ENCODE measurements at regions not wholly inside any gene's neighbourhood (a gene's known extent, or its start where the extent isn't known, plus 50 kb on each side); places are given as distances from the start of the nearest gene placed in this dataset.

- H3K4me1 ChIP-seq = no peaks in the 10 kb centered on the region
- no peak overlapping the region for H3K4me3 ChIP-seq
- no peak for TF ChIP-seq POLR2A (IDR thresholded peaks at IDR 0.05; ENCODE audit: low read depth)
- no peak for TF ChIP-seq CTCF (IDR thresholded peaks at IDR 0.05)
- TF ChIP-seq EP300 (IDR thresholded peaks at IDR 0.05) = no peak
- TF ChIP-seq POLR2AphosphoS5 (IDR thresholded peaks at IDR 0.05) = no peak
- DNase-seq (ENCODE audit: extremely low spot score) = no peak
- H3K9me3 ChIP-seq = no peaks in the 10 kb centered on the region
- intact Hi-C loops (cut with DNase I) = no loop called here
- H3K27ac ChIP-seq (replicated peaks in 1 of 4) = no peak overlapping the region
- H3K36me3 ChIP-seq = no peaks in the 10 kb centered on the region
- H3K27me3 ChIP-seq = no peaks in the 10 kb centered on the region
- 87% methylated on average over 3 of the region's 3 CpGs for WGBS
Measured at GRCh38 chr10:113300617-113301016, 252.2 kb upstream of the HABP2 start.

GRCh38 chr10:113301342-113301984 is 251.4 kb upstream of the HABP2 start:
- Histone ChIP-seq H3K4me3 (no peak overlapping the region), H3K27me3 (no peaks in the 10 kb centered on the region), H3K36me3 (no peaks in the 10 kb centered on the region), H3K9me3 (no peaks in the 10 kb centered on the region), H3K4me1 (no peaks in the 10 kb centered on the region), H3K27ac (replicated peaks in 1 of 4) (no peak overlapping the region)
- TF ChIP-seq EP300 (IDR thresholded peaks at IDR 0.05) (no peak), POLR2A (IDR thresholded peaks at IDR 0.05; ENCODE audit: low read depth) (no peak), POLR2AphosphoS5 (IDR thresholded peaks at IDR 0.05) (no peak), CTCF (IDR thresholded peaks at IDR 0.05) (no peak)
- WGBS = 81% methylated on average over 7 of the region's 7 CpGs
- no peak for DNase-seq (ENCODE audit: extremely low spot score)
- intact Hi-C loops (cut with DNase I) = no loop called here

GRCh38 chr10:113302062-113302461 is 250.8 kb upstream of the HABP2 start:
- TF ChIP-seq POLR2AphosphoS5 (IDR thresholded peaks at IDR 0.05) = no peak
- TF ChIP-seq EP300 (IDR thresholded peaks at IDR 0.05) = no peak
- no peak for TF ChIP-seq POLR2A (IDR thresholded peaks at IDR 0.05; ENCODE audit: low read depth)
- no peak for TF ChIP-seq CTCF (IDR thresholded peaks at IDR 0.05)
- no peaks in the 10 kb centered on the region for H3K4me1 ChIP-seq
- no peak for DNase-seq (ENCODE audit: extremely low spot score)
- intact Hi-C loops (cut with DNase I) = no loop called here
- H3K27me3 ChIP-seq = no peaks in the 10 kb centered on the region
- no peak overlapping the region for H3K4me3 ChIP-seq
- 97% methylated on average over 3 of the region's 3 CpGs for WGBS
- no peaks in the 10 kb centered on the region for H3K9me3 ChIP-seq
- H3K36me3 ChIP-seq = no peaks in the 10 kb centered on the region
- no peak overlapping the region for H3K27ac ChIP-seq (replicated peaks in 1 of 4)

GRCh38 chr10:113303544-113304146 is 249.2 kb upstream of the HABP2 start:
- H3K4me3 ChIP-seq = no peak overlapping the region
- TF ChIP-seq CTCF (IDR thresholded peaks at IDR 0.05) (no peak), POLR2A (IDR thresholded peaks at IDR 0.05; ENCODE audit: low read depth) (no peak), EP300 (IDR thresholded peaks at IDR 0.05) (no peak), POLR2AphosphoS5 (IDR thresholded peaks at IDR 0.05) (no peak)
- 83% methylated on average over 7 of the region's 7 CpGs for WGBS
- H3K36me3 ChIP-seq = no peaks in the 10 kb centered on the region
- H3K27me3 ChIP-seq = no peaks in the 10 kb centered on the region
- intact Hi-C loops (cut with DNase I) = no loop called here
- no peak overlapping the region for H3K27ac ChIP-seq (replicated peaks in 1 of 4)
- no peak for DNase-seq (ENCODE audit: extremely low spot score)
- no peaks in the 10 kb centered on the region for H3K9me3 ChIP-seq
- no peaks in the 10 kb centered on the region for H3K4me1 ChIP-seq

- no peaks in the 10 kb centered on the region for H3K36me3 ChIP-seq
- no peak overlapping the region for H3K27ac ChIP-seq (replicated peaks in 1 of 4)
- no peak for DNase-seq (ENCODE audit: extremely low spot score)
- intact Hi-C loops (cut with DNase I) = no loop called here
- TF ChIP-seq POLR2AphosphoS5 (IDR thresholded peaks at IDR 0.05) = no peak
- TF ChIP-seq CTCF (IDR thresholded peaks at IDR 0.05) = no peak
- TF ChIP-seq POLR2A (IDR thresholded peaks at IDR 0.05; ENCODE audit: low read depth) = no peak
- no peak for TF ChIP-seq EP300 (IDR thresholded peaks at IDR 0.05)
- no peak overlapping the region for H3K4me3 ChIP-seq
- no peaks in the 10 kb centered on the region for H3K9me3 ChIP-seq
- 81% methylated on average over 5 of the region's 5 CpGs for WGBS
- no peaks in the 10 kb centered on the region for H3K4me1 ChIP-seq
- no peaks in the 10 kb centered on the region for H3K27me3 ChIP-seq
Measured at GRCh38 chr10:113304726-113305125, 248.1 kb upstream of the HABP2 start.

Measured in esophagus muscularis mucosa (tissue), 4 donors.